Heart left ventricle (tissue), 16 donors: ENCODE measurements at regions not wholly inside any gene's neighbourhood (a gene's known extent, or its start where the extent isn't known, plus 50 kb on each side); places are given as distances from the start of the nearest gene placed in this dataset.

ENCODE experiments used
- ATAC-seq, 4 donors: fragments of 200-7000 bp; cut with Tn5 transposase; one replicate each; pipeline ENCODE4 v1.9.1; 2020 to 2022; ENCODE audit warnings: moderate library complexity in 4 of 4, mild to moderate bottlenecking in 3 of 4, moderate number of reproducible peaks in 1 of 4
- DNase-seq, 5 donors: peaks; one replicate each; pipeline ENCODE4 v3.0.0-alpha.2; 2020
- H3K27ac ChIP-seq, 12 donors: fragments of 200-600 bp; sonication (generic) in 4 of 12; one replicate each; pipeline versions ENCODE4 v1.5.0 to v1.8.0; 2016 to 2022; ENCODE audit warnings: mild to moderate bottlenecking in 2 of 12
- H3K27me3 ChIP-seq, 9 donors: fragments of 200-600 bp; sonication (generic) in 2 of 9; one replicate each; pipeline versions ENCODE4 v1.5.1 to v1.8.0; 2016 to 2022; ENCODE audit warnings: mild to moderate bottlenecking in 3 of 9
- H3K36me3 ChIP-seq, 9 donors: fragments of 200-600 bp; sonication (generic) in 2 of 9; one replicate each; pipeline versions ENCODE4 v1.5.0 to v1.8.0; 2018 to 2022; ENCODE audit warnings: mild to moderate bottlenecking in 2 of 9
- H3K4me1 ChIP-seq, 12 donors: fragments of 200-600 bp; sonication (generic) in 4 of 12; one replicate each; pipeline versions ENCODE4 v1.5.0 to v1.8.0; 2016 to 2022; ENCODE audit warnings: mild to moderate bottlenecking in 3 of 12
- H3K4me3 ChIP-seq, 12 donors: fragments of 200-600 bp; sonication (generic) in 4 of 12; one replicate each; pipeline versions ENCODE4 v1.5.0 to v1.8.0; 2017 to 2022; ENCODE audit warnings: mild to moderate bottlenecking in 9 of 12, moderate library complexity in 4 of 12
- H3K9me3 ChIP-seq, 12 donors: fragments of 200-600 bp; sonication (generic) in 4 of 12; one replicate each; pipeline versions ENCODE4 v1.5.0 to v1.8.0; 2016 to 2022; ENCODE audit warnings: mild to moderate bottlenecking in 1 of 12
- CTCF ChIP-seq, 12 donors: fragments of 200-600 bp; sonication (generic) in 4 of 12; IDR thresholded peaks; one replicate each; pipeline versions ENCODE4 v1.5.0 to v1.8.0; 2018 to 2022; ENCODE audit warnings: antibody characterized with exemption in 12 of 12, mild to moderate bottlenecking in 5 of 12
- POLR2A ChIP-seq, 2 donors: fragments of 450-650 bp; IDR thresholded peaks; one replicate each; pipeline ENCODE4 v1.6.1; 2017; ENCODE audit warnings: antibody characterized with exemption in 2 of 2, mild to moderate bottlenecking in 2 of 2, moderate library complexity in 2 of 2
- WGBS, 4 donors: extraction: QIAGEN DNeasy Blood & Tissue Kit in 2 of 4; methylation state at CpG; one replicate each; pipeline versions ENCODE4 v1.1.5 to v1.1.7; 2013 to 2018; 5-methylcytosine and 5-hydroxymethylcytosine counted together
- intact Hi-C, 10 donors: fragments of 100-400 bp; cut with DNase I; formaldehyde crosslinking; loops; one replicate each; pipeline versions ENCODE4 v1.11.1 to v1.14.2; 2022
- donor health status: ischemic (EF 13 %, LVEDD 7.1; RV severe dilation, severe dysfunction).
- donor health status: healthy with polysubstance abuse.
- donor health status: DM: no; HTN: yes; CAD: no.
- donor health status: DM: no; HTN: no; CAD: no.
- donor health status: ischemic (EF 25% LVEDD 6.9; RV normal size, moderate dysfunction).
- donor health status: ischemic (EF 25% LVEDD 5.7; RV mildly dilated, moderate dysfunction).
- donor health status: healthy.
- donor health status: DM: yes; HTN: yes; CAD: no.
- donor health status: ischemic (EF 35%, LVEDD 5.7; RV mildly dilated, moderate dysfunction).
- donor health status: nonischemic (EF 11% LVEDD 7.7; RV severe dilation, severe dysfunction).
- donor health status: DM: yes; HTN: yes; CAD: no.
- donor health status: PGD.
- donor health status: ischemic (EF 29% LVEDD 5.4; RV normal size, mild dysfunction).
- donor health status: nonischemic (EF 23%, LVEDD 6.1; RV moderate dilation, normal function).

GRCh38 chr9:101951598-101951997 lies 213.2 kb upstream of the GRIN3A start:
- no peak overlapping the region for H3K4me3 ChIP-seq
- no peaks in the 10 kb centered on the region for H3K36me3 ChIP-seq
- no peaks in the 10 kb centered on the region for H3K27me3 ChIP-seq
- DNase-seq (no peak), ATAC-seq (no peak)
- intact Hi-C loops, result no loop called here
- H3K27ac ChIP-seq, result no peak overlapping the region
- TF ChIP-seq CTCF (IDR thresholded peaks at IDR 0.05), result no peak
- no peak for TF ChIP-seq POLR2A (IDR thresholded peaks at IDR 0.05)
- no peaks in the 10 kb centered on the region for H3K4me1 ChIP-seq
- WGBS, 4 donors, result 32 to 71% (median 39%) methylated on average over 1 of the region's 1 CpG
- H3K9me3 ChIP-seq, result no peaks in the 10 kb centered on the region

- ATAC-seq, result no peak
- TF ChIP-seq CTCF (IDR thresholded peaks at IDR 0.05) (no peak), POLR2A (IDR thresholded peaks at IDR 0.05) (no peak)
- Histone ChIP-seq H3K27me3 (no peaks in the 10 kb centered on the region), H3K36me3 (no peaks in the 10 kb centered on the region), H3K27ac (no peak overlapping the region), H3K4me3 (no peak overlapping the region), H3K9me3 (peaks cover 0 to 3% (median 0%) of the 10 kb centered on the region in 12 donors), H3K4me1 (no peaks in the 10 kb centered on the region)
- intact Hi-C loops, result no loop called here
- no peak for DNase-seq
- WGBS, 4 donors, result 43 to 54% (median 50%) methylated on average over 2 of the region's 2 CpGs
Measured at GRCh38 chr9:101931756-101932155, 193.3 kb upstream of the GRIN3A start.

- H3K4me3 ChIP-seq, result no peak overlapping the region
- intact Hi-C loops, result no loop called here
- no peaks in the 10 kb centered on the region for H3K36me3 ChIP-seq
- no peak for DNase-seq
- no peaks in the 10 kb centered on the region for H3K27me3 ChIP-seq
- TF ChIP-seq POLR2A (IDR thresholded peaks at IDR 0.05) (no peak), CTCF (IDR thresholded peaks at IDR 0.05) (no peak)
- H3K4me1 ChIP-seq, result no peaks in the 10 kb centered on the region
- ATAC-seq, result no peak
- H3K27ac ChIP-seq, result no peak overlapping the region
- peaks cover 0 to 3% (median 0%) of the 10 kb centered on the region in 12 donors for H3K9me3 ChIP-seq
Measured at GRCh38 chr9:101930783-101931182, 192.3 kb upstream of the GRIN3A start.

- no peaks in the 10 kb centered on the region for H3K27me3 ChIP-seq
- no peak for DNase-seq
- H3K4me3 ChIP-seq, result no peak overlapping the region
- TF ChIP-seq CTCF (IDR thresholded peaks at IDR 0.05), result no peak
- no peak for TF ChIP-seq POLR2A (IDR thresholded peaks at IDR 0.05)
- H3K27ac ChIP-seq, result no peak overlapping the region
- no peaks in the 10 kb centered on the region for H3K4me1 ChIP-seq
- ATAC-seq, result no peak
- intact Hi-C loops, result no loop called here
- H3K9me3 ChIP-seq, result no peaks in the 10 kb centered on the region
- H3K36me3 ChIP-seq, result no peaks in the 10 kb centered on the region
Measured at GRCh38 chr9:101925498-101925897, 187.1 kb upstream of the GRIN3A start.
